ENCODE measurements at regions not wholly inside any gene's neighbourhood (a gene's known extent, or its start where the extent isn't known, plus 50 kb on each side); places are given as distances from the start of the nearest gene placed in this dataset.
"Not testable (repeated sequence)": the region's sequence is repeated elsewhere in the genome, so short reads cannot be mapped to it uniquely, and the experiment has no call there.

DNA sequence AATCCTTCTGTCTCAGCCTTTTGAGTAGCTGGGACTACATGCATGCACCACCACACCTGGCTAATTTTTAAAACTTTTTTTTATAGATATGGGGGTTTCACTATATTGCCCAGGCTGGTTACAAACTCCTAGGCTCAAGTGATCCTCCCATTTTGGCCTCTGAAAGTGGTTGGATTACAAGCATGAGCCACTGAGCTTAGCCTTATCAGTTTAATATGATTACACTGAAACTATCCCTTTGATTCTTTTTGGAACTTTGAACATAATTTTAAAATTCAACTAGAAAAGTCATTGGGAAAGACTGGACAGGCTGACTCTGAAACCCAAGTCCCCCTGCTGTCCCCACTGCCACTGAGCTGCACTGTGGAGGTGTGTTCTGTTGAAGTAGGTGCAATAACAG lies 114.8 kb downstream of the ARL4C start (continued):
- TF ChIP-seq, protein P1, sequence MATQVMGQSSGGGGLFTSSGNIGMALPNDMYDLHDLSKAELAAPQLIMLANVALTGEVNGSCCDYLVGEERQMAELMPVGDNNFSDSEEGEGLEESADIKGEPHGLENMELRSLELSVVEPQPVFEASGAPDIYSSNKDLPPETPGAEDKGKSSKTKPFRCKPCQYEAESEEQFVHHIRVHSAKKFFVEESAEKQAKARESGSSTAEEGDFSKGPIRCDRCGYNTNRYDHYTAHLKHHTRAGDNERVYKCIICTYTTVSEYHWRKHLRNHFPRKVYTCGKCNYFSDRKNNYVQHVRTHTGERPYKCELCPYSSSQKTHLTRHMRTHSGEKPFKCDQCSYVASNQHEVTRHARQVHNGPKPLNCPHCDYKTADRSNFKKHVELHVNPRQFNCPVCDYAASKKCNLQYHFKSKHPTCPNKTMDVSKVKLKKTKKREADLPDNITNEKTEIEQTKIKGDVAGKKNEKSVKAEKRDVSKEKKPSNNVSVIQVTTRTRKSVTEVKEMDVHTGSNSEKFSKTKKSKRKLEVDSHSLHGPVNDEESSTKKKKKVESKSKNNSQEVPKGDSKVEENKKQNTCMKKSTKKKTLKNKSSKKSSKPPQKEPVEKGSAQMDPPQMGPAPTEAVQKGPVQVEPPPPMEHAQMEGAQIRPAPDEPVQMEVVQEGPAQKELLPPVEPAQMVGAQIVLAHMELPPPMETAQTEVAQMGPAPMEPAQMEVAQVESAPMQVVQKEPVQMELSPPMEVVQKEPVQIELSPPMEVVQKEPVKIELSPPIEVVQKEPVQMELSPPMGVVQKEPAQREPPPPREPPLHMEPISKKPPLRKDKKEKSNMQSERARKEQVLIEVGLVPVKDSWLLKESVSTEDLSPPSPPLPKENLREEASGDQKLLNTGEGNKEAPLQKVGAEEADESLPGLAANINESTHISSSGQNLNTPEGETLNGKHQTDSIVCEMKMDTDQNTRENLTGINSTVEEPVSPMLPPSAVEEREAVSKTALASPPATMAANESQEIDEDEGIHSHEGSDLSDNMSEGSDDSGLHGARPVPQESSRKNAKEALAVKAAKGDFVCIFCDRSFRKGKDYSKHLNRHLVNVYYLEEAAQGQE (IDR thresholded peaks at IDR 0.05; ENCODE audit: unreplicated experiment): no peak
- TF ChIP-seq JUNB (IDR thresholded peaks at IDR 0.05; ENCODE audit: unreplicated experiment): no peak
- TF ChIP-seq NANOG (IDR thresholded peaks at IDR 0.05; ENCODE audit: borderline replicate concordance): no peak
- no peak for TF ChIP-seq EZH2phosphoT487 (IDR thresholded peaks at IDR 0.05; ENCODE audit: unreplicated experiment)
- TF ChIP-seq, protein P2, sequence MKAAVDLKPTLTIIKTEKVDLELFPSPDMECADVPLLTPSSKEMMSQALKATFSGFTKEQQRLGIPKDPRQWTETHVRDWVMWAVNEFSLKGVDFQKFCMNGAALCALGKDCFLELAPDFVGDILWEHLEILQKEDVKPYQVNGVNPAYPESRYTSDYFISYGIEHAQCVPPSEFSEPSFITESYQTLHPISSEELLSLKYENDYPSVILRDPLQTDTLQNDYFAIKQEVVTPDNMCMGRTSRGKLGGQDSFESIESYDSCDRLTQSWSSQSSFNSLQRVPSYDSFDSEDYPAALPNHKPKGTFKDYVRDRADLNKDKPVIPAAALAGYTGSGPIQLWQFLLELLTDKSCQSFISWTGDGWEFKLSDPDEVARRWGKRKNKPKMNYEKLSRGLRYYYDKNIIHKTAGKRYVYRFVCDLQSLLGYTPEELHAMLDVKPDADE (IDR thresholded peaks at IDR 0.05): no peak
- TF ChIP-seq CREB1 (CRISPR knock-in tag; IDR thresholded peaks at IDR 0.05; ENCODE audit: low read depth): no peak
- TF ChIP-seq STAT1 (IDR thresholded peaks at IDR 0.05; ENCODE audit: unreplicated experiment): no peak

- not testable (repeated sequence) for H2AFZ ChIP-seq; H3K9me3 Mint-ChIP-seq; H3K27ac ChIP-seq (ENCODE audit: low read depth); H3K4me3 Mint-ChIP-seq; H3K36me3 ChIP-seq (ENCODE audit: insufficient read depth); H3K36me3 Mint-ChIP-seq (ENCODE audit: low read depth); H3K4me1 ChIP-seq (ENCODE audit: insufficient read depth); H3K27me3 Mint-ChIP-seq (ENCODE audit: insufficient read depth, low read depth, poor library complexity); DNase-seq (ENCODE audit: low spot score); H3F3A ChIP-seq (replicated peaks; ENCODE audit: low read depth); H3K79me2 ChIP-seq (replicated peaks; ENCODE audit: insufficient read depth); H3K4me2 ChIP-seq; H4K20me1 ChIP-seq (replicated peaks; ENCODE audit: insufficient read depth); H3K27me3 ChIP-seq (ENCODE audit: insufficient read depth); H3K9me2 ChIP-seq (ENCODE audit: insufficient read depth); ATAC-seq; H3K4me3 ChIP-seq; H3K4me1 Mint-ChIP-seq
- peak overlapping the region; percentile 84 for H3K27ac Mint-ChIP-seq
Observed at GRCh38 chr2:234378958-234379357, 117.9 kb downstream of the ARL4C start.

GRCh38 chr2:234378440-234378839 lies 118.4 kb downstream of the ARL4C start:
- Mint-ChIP-seq H3K27ac (peak overlapping the region; percentile 77), H3K9me3 (peaks cover 3% of the 10 kb centered on the region; the same call in 2 of the 3 replicates), H3K27me3 (ENCODE audit: insufficient read depth, low read depth, poor library complexity) (peaks cover 7% of the 10 kb centered on the region), H3K4me3 (no peak overlapping the region), H3K4me1 (peaks cover 10% of the 10 kb centered on the region), H3K36me3 (ENCODE audit: low read depth) (0 out of 3 replicates have a peak, but pooled peaks cover 3% of the 10 kb centered on the region)
- Histone ChIP-seq H4K20me1 (replicated peaks; ENCODE audit: insufficient read depth) (no peaks in the 10 kb centered on the region), H3K27ac (ENCODE audit: low read depth) (no peak overlapping the region), H2AFZ (peak overlapping the region; percentile 96), H3K79me2 (replicated peaks; ENCODE audit: insufficient read depth) (no peaks in the 10 kb centered on the region), H3K36me3 (ENCODE audit: insufficient read depth) (no peaks in the 10 kb centered on the region), H3F3A (replicated peaks; ENCODE audit: low read depth) (no peaks in the 10 kb centered on the region), H3K4me3 (no peak overlapping the region), H3K27me3 (ENCODE audit: insufficient read depth) (no peaks in the 10 kb centered on the region), H3K9me2 (ENCODE audit: insufficient read depth) (no peaks in the 10 kb centered on the region; the same call in 1 of the 2 replicates), H3K4me1 (ENCODE audit: insufficient read depth) (peaks cover 5% of the 10 kb centered on the region), H3K4me2 (peak overlapping the region; percentile 33; the same call in 1 of the 2 replicates)
- no peak for TF ChIP-seq STAT1 (IDR thresholded peaks at IDR 0.05; ENCODE audit: unreplicated experiment)
- TF ChIP-seq, protein P2 (IDR thresholded peaks at IDR 0.05): no peak
- no peak for TF ChIP-seq NANOG (IDR thresholded peaks at IDR 0.05; ENCODE audit: borderline replicate concordance)
- TF ChIP-seq JUNB (IDR thresholded peaks at IDR 0.05; ENCODE audit: unreplicated experiment): no peak
- DNase-seq (ENCODE audit: low spot score) (no peak), ATAC-seq (no peak)
